Left renal pelvis (tissue), 4 donors: ENCODE measurements at regions not wholly inside any gene's neighbourhood (a gene's known extent, or its start where the extent isn't known, plus 50 kb on each side); places are given as distances from the start of the nearest gene placed in this dataset.
"Not testable (repeated sequence)": the region's sequence is repeated elsewhere in the genome, so short reads cannot be mapped to it uniquely, and the experiment has no call there.

ENCODE experiments used
- DNase-seq, 4 donors: peaks; one replicate each; pipeline ENCODE4 v3.0.0-alpha.2; 2013; ENCODE audit warnings: low read depth in 4 of 4, low spot score in 3 of 4

DNA sequence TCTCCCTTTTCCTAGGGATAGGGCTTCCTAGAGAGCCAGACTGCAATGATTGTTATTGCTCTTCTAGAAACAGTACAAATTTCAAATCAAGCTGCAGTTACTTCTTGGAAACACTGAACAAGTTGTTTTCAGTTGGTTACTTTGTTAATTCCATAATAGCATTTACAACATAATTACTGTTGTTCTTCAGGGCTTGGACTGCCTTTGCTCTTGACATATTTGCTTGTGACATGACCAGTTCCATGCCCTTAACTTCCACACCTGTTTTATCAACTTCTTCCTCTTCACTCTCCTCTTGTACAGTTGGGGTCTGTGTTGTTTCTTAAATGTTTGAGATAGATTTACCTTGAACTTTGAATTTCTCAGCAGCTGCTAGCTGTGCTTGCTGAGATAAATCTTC lies 104.4 kb downstream of the SEC23IP start:
- DNase-seq: no peak

DNA sequence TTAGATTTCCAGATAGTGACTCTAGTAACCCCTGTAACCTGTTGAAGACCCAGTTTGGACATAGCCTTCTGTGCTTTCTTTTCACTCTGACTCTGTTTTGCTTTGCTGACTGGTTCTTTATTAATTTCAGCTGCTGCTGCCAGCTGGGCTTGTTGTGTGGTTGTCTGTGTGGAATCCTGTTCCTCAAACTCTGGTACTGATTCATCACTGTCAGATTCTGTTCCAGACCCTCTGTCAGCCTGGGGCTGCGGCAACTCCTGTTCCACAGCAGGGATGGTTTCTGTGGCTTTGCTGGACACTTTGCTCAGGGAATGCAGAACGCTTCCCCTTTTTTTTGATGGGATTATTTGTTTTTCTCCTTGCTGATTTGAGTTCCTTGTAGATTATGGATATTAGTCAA lies 104.9 kb downstream of the SEC23IP start:
- DNase-seq: no peak

DNA sequence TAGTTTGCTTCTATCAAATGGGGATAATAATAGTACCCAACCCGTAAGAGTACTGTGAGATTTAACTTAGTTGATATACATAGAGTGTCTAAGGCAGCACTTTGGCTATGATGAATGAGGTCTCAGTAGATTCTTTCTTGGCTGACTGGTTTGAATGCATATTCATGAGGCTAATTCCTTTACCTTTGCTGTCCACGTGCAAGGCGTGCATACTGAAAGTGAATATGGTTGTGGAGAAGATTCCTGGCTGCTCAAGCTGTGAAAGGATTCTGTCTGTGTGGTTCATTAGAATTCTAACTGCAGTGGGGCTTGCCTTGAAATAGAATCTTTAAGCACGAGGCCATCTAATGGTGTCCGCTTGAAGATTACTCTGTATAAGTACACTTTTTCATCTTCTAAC lies 110.3 kb downstream of the SEC23IP start:
- no peak for DNase-seq

DNA sequence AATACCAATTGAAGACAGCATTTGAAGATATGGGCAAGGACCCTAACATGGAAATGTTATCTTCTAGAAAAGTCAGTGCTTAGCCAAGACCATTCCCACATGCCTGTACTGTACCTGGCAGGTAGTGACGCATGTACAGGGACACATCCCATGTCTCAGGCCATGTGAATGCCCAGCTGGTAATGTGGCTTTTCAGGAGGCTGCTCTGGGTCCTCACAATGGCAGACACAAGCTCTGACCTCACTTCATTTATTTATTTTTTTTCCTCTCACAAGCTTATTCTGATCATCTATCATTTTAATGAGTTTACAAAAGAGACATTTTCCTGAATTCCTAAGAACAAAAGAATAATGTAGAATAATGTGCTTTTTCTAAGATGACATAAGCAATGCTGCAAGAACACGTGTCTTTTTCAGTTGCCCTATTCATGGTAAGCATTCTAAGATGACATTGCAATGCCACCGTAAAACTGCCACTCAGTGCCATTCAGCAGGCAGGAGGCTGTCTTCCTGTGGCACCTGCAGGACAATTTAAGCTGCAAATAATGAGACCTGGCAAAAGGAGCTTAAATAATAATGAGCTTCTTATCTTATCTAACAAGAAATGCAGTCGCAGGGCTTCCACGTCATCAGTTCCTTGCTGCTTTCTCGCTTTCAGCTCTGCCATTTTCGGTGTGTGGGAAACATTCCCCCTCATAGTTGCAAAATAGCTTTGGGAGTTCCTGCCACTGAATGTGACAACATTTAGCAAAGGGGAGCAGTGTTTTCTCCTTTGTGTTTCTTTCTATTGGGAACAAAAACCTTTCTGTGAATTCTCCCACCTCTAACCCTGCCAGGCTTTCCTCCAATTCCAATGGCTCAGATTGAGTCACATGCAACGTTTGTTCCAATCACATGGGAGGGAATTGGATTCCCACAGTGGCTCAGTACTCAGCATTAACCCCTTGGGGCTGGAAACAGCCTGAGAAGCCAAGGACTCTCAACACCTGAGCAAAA lies 113.0 kb downstream of the SEC23IP start:
- DNase-seq: no peak

DNA sequence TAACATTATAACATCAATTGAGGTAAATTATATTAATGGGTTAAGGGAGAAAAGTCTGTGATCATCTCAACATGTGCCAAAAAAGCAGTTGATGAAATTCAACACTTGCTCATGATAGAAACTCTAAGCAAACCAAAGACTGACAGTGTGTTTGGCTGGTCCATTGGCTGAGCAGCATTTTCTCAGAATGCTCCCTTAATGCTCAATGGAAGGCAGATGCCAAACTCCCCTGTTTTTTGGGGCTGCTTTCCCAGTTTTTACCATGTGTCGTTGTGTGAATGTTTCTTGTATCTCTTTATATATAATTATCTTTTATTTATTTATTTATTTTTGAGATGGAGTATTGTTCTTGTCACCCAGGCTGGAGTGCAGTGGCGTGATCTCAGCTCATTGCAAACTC lies 114.7 kb downstream of the SEC23IP start:
- DNase-seq: no peak

DNA sequence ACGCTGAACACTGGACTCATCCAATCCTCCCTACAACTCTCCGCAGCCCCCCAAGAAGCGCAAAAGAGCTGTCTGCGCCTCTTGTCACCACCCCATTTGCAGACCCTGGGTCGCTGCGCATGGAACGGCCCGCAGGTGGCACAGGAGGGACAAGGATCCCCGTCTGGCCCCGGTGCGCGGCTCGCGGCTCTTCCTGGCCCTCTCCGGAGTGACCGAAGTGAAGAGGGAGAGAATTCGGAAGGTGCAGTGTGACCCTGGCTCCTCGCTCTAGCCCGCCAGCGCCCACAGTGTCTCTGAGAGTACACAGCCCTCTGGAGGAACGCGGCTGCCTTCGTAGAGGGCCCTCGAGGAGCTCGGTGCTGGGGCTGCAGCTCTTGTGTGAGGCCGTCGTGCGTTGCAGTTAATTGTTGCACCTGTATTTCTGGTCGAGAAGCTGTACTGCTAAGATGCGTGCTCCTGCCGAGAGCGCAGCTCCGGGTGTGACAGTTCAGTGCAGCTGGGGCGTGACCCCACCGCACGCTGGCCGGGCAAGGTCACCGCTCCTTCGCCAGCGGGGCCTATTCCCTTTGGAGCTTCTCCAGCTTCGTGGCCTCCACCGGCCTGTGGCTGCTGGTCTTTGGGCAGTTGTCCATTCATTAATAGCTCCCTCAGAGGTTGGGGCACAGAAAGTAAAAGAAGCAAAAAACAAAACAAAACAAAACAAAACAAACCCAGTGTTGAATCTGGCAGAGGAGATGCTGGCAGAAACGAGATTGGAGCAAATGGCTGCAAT lies 119.0 kb downstream of the SEC23IP start:
- DNase-seq: no peak

DNA sequence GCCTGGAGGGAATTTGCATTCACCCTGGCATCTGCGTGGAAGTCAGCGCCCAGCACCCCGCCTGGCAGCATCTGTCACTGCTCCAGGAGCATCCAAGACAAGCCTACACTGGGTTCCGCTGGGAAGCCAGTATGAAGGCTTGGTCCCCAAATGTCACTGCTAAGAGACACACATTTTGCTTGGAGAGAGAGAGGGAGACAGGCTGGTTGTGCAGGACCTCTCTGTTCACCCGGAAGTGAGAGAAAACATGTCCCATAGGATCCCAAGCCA lies 119.5 kb downstream of the SEC23IP start:
- no peak for DNase-seq

DNA sequence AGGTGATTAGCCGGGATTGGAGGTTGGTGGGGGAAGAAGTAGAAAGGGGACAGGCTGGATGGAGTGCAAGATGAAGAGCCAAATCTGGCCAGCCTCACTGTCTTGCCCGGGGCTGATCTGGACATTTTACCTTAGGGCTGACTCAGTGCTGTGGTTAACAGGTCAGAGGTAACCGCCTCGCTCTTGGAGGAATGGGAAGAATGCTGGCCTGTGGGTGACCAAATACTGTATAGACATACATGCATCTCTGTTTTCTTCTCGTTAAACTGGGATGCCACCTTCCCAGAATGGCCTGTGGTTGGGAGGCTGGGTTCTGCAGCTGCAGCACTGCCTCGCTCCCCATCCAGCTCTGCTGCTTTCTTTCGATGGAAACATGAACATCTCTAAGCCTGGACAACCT lies 120.0 kb downstream of the SEC23IP start:
- DNase-seq: no peak

DNA sequence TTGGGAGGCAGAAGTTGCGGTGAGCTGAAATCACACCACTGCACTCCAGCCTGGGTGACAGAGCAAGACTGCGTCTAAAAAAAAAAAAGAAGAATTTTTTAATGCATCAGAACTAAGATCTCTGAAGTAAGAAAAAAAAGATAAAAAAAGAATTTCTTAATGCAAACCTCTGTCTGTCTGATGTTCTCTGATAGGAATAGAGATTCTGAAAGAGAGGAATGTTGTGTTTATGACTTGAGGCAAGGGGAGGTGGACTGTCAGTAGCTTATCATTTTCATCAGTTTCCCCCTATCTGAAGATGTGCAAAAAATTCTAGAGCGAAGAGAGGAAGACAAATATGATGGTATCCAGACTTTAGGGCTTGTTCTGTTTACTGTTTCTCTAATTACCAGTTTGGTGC lies 121.5 kb downstream of the SEC23IP start:
- no peak for DNase-seq

DNA sequence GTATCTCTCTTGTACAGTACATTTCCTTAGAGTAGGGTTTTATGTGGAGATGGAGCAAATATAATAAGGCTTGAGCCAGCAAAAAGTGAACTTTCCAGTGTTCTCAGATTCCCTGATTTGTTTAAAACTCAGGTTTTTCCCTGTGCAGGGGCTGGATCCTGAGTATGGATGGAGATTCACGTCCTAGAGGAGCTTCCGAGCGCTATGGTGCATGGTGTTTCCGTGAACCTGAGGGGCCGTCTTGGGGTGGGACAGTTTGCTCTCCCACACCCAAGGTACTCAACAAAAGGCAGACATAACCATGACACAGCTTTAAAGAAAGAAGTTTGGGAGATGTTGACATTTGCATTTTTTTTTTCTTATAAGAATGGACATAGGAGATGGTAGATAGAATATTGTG lies 122.5 kb downstream of the SEC23IP start:
- no peak for DNase-seq

DNA sequence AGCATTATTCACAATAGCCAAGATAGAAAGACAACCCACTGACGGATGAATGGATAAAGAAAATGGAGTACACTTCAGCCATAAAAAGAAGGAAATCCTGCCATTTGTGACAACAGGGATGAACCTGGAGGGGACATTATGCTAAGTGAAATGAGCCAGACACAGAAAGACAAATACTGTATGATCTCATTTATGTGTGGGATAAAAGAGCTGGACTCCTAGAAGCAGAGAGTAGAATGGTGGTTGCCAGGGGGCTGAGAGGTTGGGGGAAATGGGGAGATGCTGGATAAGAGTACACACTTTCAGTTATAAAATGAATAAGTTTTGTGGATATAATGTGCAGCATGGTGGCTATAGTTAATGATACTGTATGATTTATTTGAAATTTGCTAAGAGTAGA lies 124.4 kb downstream of the SEC23IP start:
- no peak for DNase-seq

DNA sequence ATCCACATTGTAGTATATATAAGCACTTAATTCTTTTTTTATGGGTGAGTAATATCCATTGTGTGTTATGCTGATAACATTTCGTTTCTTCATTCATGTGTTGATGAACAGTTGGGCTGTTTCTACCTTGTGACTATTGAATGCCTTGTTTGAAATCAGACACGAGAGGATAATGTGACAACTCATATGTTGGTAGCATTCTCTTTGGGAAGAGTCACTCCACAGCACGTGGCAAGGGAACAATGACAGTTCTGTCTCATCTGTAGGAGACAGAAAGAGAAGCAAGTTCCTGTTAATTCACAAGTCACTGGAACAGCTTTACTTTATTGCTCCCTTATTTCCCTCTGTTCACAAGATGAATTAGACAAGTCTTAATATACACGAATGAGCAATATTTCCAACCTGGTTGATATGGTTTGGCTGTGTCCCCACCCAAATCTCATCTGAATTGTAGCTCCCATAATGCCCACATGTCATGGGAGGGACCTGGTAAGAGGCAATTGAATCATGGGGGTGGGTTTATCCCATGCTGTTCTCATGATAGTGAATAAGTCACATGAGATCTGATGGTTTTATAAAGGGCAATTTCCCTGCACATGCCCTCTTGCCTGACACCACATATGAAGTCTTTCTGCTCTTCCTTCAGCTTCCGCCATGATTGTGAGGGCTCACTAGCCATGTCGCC lies 125.3 kb downstream of the SEC23IP start:
- DNase-seq: no peak

DNA sequence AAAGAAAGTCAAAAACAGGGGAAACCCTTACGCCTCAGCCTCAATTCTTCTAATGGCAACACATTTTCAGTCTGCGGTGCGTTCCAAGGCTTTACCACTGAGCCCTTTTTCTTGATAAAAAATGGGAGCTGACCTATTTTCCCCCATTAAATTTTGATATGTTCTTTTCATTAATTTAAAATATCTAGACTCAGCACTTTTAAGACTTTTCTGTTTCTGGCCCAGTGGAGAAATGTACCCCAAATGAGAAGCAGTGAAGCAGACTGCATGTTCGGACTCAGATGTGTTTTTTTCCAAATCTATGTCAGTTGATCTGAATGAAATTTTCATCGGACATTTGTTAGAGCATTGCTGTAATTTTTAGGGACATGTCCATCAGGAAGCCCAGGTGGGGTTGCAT lies 126.2 kb downstream of the SEC23IP start:
- DNase-seq: no peak

DNA sequence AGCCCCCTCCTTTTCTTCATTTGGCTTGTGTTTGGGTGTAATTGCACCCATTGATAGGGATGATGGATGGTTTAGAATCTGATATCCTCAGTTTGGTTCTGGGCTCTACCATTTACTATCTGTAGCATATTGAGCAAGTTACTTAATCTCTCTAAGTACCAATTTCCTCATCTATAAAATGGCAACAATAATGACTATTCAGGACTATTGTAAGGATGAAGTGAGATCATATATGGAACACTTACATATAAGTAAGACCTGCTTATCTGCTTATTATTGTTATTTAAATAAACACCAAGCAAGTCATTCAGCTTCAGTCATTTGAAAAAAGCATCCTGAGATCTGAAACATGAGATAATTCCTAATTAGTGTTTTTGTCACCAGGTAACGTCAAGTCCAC lies 127.0 kb downstream of the SEC23IP start:
- no peak for DNase-seq

DNA sequence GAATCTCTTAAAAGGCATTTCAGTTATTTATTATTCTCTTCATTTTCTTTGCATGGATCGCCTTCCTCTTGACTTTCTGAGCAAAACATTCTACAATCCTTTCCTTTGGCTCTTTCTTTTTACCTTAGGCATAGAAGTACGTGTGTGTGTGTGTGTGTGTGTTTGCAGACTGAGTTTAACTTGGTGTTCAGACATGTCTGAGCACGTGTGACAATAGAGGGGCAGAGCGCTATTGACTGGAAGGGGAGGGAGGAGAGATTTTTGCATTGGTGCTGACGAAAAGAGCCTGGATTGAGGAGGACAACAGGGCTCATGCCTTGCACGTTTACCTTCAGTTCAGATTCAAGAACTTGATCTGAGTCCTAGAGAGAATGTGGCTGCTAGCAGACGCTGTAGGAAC lies 129.8 kb downstream of the SEC23IP start:
- no peak for DNase-seq

DNA sequence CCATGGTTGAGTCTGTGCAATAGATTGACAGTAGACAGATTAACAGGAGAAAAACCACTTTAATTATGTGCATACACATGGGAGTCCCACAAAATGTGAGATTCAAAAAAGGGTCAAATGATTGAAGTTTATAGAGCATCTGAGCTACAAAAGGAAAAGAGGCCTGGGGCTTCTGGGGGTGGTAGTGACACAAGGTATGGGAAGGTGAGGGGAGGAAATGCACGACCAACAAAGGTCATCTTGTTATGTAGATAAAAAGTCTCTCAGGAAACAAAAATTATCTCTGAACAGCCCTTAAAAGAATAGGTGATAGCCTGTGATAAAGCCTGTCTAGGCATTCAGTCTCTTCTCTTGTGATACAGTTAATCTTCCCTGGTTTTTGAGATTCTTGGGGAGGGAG lies 141.7 kb downstream of the SEC23IP start:
- no peak for DNase-seq

DNA sequence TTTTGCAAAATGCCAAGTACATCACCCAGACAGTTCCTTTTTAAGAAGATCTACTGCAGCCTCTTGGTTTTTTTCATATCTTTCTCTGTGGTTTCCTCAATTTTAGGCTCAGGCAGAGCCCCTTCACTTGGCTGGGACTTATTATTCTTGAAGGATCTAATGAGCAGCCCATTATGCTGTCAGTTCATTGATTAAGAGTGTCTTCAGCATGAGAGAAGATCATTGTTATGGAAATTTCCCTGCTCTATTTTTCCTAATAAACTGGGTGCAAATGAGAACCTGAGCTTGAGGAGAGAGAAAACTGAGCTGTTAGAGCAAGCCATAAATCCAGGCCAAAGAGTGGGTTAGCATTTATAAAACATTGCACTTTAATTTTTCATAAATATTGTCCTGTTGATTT lies 146.5 kb downstream of the SEC23IP start:
- no peak for DNase-seq

DNA sequence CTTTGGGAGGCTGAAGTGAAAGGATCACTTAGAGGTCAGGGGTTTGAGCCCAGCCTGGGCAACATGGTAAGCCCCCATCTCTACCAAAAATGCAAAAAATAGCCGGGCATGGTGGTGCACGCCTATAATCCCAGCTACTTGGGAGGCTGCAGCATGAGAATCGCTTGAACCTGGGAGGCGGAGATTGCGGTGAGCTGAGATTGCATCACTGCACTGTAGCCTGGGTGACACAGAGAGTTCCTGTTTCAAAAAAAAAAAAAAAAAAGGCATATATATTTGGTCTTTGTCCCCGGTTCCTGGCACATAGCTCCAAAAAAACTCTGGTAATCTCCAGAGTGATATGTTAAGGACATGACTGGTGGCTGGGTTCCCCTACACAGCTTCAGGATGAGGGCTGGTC lies 147.3 kb downstream of the SEC23IP start:
- DNase-seq: no peak

DNA sequence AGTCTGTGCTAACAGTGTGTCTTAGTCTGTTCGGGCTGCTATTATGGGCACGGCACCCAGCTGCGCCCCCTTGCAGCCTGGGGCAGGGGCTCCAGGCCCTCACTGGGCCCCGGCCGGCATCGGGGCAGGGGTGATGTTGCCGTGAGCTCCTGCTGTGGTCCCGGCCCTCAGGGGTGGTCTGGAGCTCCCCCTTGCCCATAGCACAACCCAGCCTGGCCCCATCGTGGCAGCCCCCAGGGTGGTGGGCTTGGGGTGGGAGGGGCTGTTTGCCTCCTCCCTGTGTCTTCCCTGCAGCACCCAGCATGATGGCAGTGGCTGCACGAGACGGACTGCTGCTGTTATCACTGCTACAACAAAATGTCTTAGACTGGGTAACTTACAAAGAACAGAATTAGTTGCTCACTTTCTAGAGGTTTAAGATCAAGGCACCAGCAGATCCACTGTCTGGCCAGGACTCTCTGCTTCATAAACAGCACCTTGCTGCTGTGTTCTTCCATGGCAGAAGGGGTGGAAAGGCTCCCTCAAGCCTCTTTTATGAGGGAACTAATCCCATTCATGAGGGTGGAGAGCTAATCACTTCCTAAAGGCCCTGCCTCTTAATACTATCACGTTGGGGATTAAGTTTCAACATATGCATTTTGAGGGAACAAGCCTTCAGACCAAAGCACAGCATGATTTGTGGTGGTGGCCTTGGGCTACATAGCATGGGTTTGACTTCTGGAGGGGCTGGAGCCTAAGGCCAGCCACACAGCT lies 149.5 kb downstream of the SEC23IP start:
- no peak for DNase-seq

DNA sequence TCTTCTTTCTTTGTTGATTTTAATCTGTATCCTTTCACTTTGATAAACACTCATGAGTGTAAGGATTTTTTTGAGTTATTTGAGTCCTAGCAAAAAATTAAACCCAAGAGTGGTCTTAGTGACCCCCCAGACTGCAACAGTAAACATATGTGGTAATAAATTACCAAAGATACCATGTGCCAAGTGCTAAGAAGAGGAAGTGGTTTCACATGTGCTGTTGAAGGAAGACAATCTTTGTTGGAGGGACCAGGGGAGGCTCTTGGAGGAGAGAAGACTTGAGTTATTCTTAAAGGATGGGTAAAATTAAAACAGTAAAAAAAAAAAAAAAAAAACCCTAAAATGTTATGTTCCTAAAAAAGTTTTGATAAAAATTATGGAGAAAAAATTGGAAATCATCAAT lies 150.2 kb downstream of the SEC23IP start:
- no peak for DNase-seq

DNA sequence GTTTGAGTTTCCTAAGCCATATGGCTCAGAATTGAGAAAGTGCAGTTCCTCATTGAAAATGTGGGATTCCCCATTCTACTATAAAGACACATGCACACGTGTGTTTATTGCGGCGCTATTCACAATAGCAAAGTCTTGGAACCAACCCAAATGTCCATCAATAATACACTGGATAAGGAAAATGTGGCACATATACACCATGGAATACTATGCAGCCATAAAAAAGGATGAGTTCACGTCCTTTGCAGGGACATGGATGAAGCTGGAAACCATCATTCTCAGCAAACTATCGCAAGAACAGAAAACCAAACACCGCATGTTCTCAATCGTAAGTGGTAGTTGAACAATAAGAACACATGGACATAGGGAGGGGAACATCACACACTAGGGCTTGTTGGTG lies 154.8 kb downstream of the SEC23IP start:
- not testable (repeated sequence) for DNase-seq
